Gastrocnemius medialis (tissue), 4 donors: ENCODE measurements at regions not wholly inside any gene's neighbourhood (a gene's known extent, or its start where the extent isn't known, plus 50 kb on each side); places are given as distances from the start of the nearest gene placed in this dataset.

Experiments used
- CTCF ChIP-seq, 5 experiments: fragments of 450-650 bp in 3 of 5; fragments of 200-600 bp in 2 of 5; sonication (generic) in 2 of 5; IDR thresholded peaks in 4 of 5; conservative IDR thresholded peaks in 1 of 5; 1 replicate in 4 of 5; 2 replicates in 1 of 5; pipeline ENCODE4 v1.5.1; 2016 to 2019; ENCODE audit warnings: antibody characterized with exemption in 5 of 5, mild to moderate bottlenecking in 3 of 5, moderate library complexity in 3 of 5
- POLR2A ChIP-seq, 2 donors: fragments of 450-650 bp; IDR thresholded peaks; one replicate each; pipeline ENCODE4 v1.6.1; 2017; ENCODE audit warnings: antibody characterized with exemption in 2 of 2, mild to moderate bottlenecking in 2 of 2, moderate library complexity in 2 of 2

DNA sequence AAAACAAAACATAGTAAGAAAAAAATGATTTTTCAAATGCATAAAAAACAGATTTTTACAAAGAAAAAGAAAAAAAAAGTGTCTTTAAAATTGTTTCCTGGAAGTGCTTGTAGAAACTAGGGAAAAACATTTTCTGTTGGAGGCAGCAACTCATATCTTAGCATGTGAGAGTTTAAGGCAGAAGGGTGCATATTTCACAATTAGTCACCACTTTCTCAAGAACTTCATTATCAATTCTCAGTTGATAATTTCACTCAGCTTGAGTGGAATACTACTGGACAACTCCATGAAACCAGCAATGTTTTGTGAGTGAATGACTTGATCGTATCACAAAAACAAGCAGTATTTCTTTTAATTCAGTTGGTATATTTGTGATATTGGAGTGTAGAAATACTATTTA, 508.3 kb upstream of the DAB2 start:
- no peak for TF ChIP-seq CTCF (IDR thresholded peaks at IDR 0.05 in 4 of 5, conservative IDR thresholded peaks at IDR 0.05 in 1 of 5)
- TF ChIP-seq POLR2A (IDR thresholded peaks at IDR 0.05), result no peak
